Breast epithelium (tissue), 3 donors: ENCODE measurements at regions not wholly inside any gene's neighbourhood (a gene's known extent, or its start where the extent isn't known, plus 50 kb on each side); places are given as distances from the start of the nearest gene placed in this dataset.

ENCODE experiments used
- POLR2A ChIP-seq: fragments of 450-650 bp; IDR thresholded peaks from one replicate; pipeline ENCODE4 v1.6.1; 2016; ENCODE audit warnings: antibody characterized with exemption, mild to moderate bottlenecking, moderate library complexity
- POLR2AphosphoS5 ChIP-seq, 3 donors: sonication (generic); formaldehyde crosslinking; IDR thresholded peaks; one replicate each; pipeline ENCODE4 v1.6.1; 2017; ENCODE audit warnings: antibody characterized with exemption in 3 of 3
- TF ChIP-seq, protein P1 (sequence below), 3 donors: fragments of 450-650 bp; IDR thresholded peaks; one replicate each; pipeline ENCODE4 v1.5.1; 2016 to 2017; ENCODE audit warnings: antibody characterized with exemption in 3 of 3, mild to moderate bottlenecking in 3 of 3, moderate library complexity in 3 of 3

DNA sequence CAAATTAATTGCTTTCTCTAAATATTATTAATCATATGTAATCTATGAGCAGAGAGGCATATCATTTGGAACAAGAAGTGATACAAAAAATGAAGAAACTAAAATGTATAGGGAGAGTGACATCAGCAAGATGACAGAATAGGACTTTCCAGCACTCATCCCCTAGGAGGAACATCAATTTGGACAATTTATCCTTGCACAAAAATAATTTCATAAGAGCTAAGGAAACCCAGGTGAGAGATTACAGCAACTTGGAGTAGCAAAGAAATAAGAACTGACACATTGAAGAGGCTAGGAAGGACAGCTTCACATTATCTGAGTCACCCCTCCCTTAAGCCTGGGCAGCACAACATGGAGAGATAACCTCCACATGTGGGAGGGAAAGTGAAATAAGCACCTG lies 347.5 kb downstream of the MAFB start:
- TF ChIP-seq, protein P1, sequence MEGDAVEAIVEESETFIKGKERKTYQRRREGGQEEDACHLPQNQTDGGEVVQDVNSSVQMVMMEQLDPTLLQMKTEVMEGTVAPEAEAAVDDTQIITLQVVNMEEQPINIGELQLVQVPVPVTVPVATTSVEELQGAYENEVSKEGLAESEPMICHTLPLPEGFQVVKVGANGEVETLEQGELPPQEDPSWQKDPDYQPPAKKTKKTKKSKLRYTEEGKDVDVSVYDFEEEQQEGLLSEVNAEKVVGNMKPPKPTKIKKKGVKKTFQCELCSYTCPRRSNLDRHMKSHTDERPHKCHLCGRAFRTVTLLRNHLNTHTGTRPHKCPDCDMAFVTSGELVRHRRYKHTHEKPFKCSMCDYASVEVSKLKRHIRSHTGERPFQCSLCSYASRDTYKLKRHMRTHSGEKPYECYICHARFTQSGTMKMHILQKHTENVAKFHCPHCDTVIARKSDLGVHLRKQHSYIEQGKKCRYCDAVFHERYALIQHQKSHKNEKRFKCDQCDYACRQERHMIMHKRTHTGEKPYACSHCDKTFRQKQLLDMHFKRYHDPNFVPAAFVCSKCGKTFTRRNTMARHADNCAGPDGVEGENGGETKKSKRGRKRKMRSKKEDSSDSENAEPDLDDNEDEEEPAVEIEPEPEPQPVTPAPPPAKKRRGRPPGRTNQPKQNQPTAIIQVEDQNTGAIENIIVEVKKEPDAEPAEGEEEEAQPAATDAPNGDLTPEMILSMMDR (IDR thresholded peaks at IDR 0.05) = no peak
- no peak for TF ChIP-seq POLR2A
- TF ChIP-seq POLR2AphosphoS5 (IDR thresholded peaks at IDR 0.05) = no peak
